K562 (cell line): ENCODE measurements at regions not wholly inside any gene's neighbourhood (a gene's known extent, or its start where the extent isn't known, plus 50 kb on each side); places are given as distances from the start of the nearest gene placed in this dataset.

Experiments
- ATAC-seq: fragments of 200-7000 bp; cut with Tn5 transposase; 3 replicates; pipeline ENCODE4 v1.9.1; 2020; ENCODE audit warnings: moderate library complexity
- BruUV-seq: library from RNA; stranded (reverse); fragments of 400-500 nt; replicated peaks from 2 replicates; lab custom pipeline; 2021; lab: Mats Ljungman, UMichigan
- CTCF ChIA-PET: fragments of 300-600 bp; formaldehyde crosslinking; extraction: SDS; loops from one replicate; lab custom pipeline; 2021; ENCODE audit warnings: low intra/inter-chr PET ratio; lab: Yijun Ruan, JAX
- POLR2A ChIA-PET: fragments of 300-600, 350-650 bp; sonication (Branson Sonifier 250); formaldehyde crosslinking; extraction: SDS; loops from one replicate; lab custom pipeline; 2021; ENCODE audit warnings: antibody characterized with exemption, inconsistent platforms; lab: Yijun Ruan, JAX
- DNase-seq, 4 experiments: peaks; one replicate each; pipeline versions ENCODE4 v3.0.0 to v3.0.0-alpha.2; 2011 to 2018; ENCODE audit warnings: low spot score in 3 of 4, mixed read lengths in 3 of 4; ENCODE audit errors: extremely low read depth in 1 of 4
- FAIRE-seq: peaks from 2 replicates; lab custom pipeline; 2011; peaks lifted over from hg19 to GRCh38; lab: Jason Lieb, UNC
- H2AFZ ChIP-seq: 2 replicates; pipeline ENCODE4 v1.6.0; 2011; ENCODE audit warnings: low read depth, low read length, control low read depth, inconsistent platforms
- H3K27ac ChIP-seq: fragments of 200-600 bp; 3 replicates; pipeline ENCODE4 v1.8.0; 2011; ENCODE audit warnings: low read depth, mild to moderate bottlenecking, control low read depth, inconsistent platforms, low read length, moderate library complexity, mixed read lengths; ENCODE audit errors: extremely low read depth
- H3K27me3 ChIP-seq, 2 experiments: fragments of 300-600 bp in 1 of 2; 2 replicates in 1 of 2; 3 replicates in 1 of 2; pipeline versions ENCODE4 v1.6.0 to v1.8.0; 2011; ENCODE audit warnings: inconsistent platforms in 2 of 2, low read length in 2 of 2, mild to moderate bottlenecking in 1 of 2, mixed read lengths in 1 of 2, moderate library complexity in 1 of 2; ENCODE audit not compliant: control insufficient read depth in 2 of 2, insufficient read depth in 2 of 2
- H3K36me3 ChIP-seq: fragments of 300-600 bp; 3 replicates; pipeline ENCODE4 v1.8.0; 2011; ENCODE audit warnings: mild to moderate bottlenecking, low read length, inconsistent platforms; ENCODE audit not compliant: control insufficient read depth, insufficient read depth
- H3K4me1 ChIP-seq, 2 experiments: fragments of 200-600 bp in 1 of 2; replicated peaks in 1 of 2; 2 replicates in 1 of 2; 3 replicates in 1 of 2; pipeline versions ENCODE4 v1.5.1 to v1.8.0; 2011; ENCODE audit warnings: inconsistent platforms in 2 of 2, low read length in 2 of 2, mild to moderate bottlenecking in 1 of 2, mixed read lengths in 1 of 2, moderate library complexity in 1 of 2; ENCODE audit not compliant: control insufficient read depth in 2 of 2, insufficient read depth in 2 of 2
- H3K4me2 ChIP-seq: 2 replicates; pipeline ENCODE4 v1.6.1; 2011; ENCODE audit warnings: low read length, control low read depth, inconsistent platforms, mixed read lengths; ENCODE audit not compliant: insufficient read depth
- H3K4me3 ChIP-seq: fragments of 200-600 bp; sonication (generic), shearing (Covaris generic); 2 replicates; pipeline ENCODE4 v1.5.1; 2016; ENCODE audit warnings: control low read depth, inconsistent platforms
- H3K79me2 ChIP-seq: fragments of 200-600 bp; 3 replicates; pipeline ENCODE4 v1.8.0; 2011; ENCODE audit warnings: low read length, inconsistent platforms; ENCODE audit not compliant: control insufficient read depth, insufficient read depth
- H3K9ac ChIP-seq, 2 experiments: 2 replicates each; pipeline versions ENCODE4 v1.6.0 to v1.6.1; 2011; ENCODE audit warnings: low read depth in 2 of 2, low read length in 2 of 2, control low read depth in 1 of 2, inconsistent platforms in 1 of 2, mild to moderate bottlenecking in 1 of 2, mixed read lengths in 1 of 2; ENCODE audit not compliant: insufficient read depth in 1 of 2
- H3K9me1 ChIP-seq: one replicate; pipeline ENCODE4 v1.6.0; 2011; ENCODE audit warnings: inconsistent platforms, mild to moderate bottlenecking, low read length, moderate library complexity; ENCODE audit not compliant: control insufficient read depth, insufficient read depth
- H3K9me3 ChIP-seq: replicated peaks from 2 replicates; pipeline ENCODE4 v1.5.1; 2011; ENCODE audit warnings: low read depth, low read length, inconsistent platforms; ENCODE audit not compliant: control insufficient read depth, insufficient read depth
- H4K20me1 ChIP-seq: replicated peaks from 2 replicates; pipeline ENCODE4 v1.6.1; 2011; ENCODE audit warnings: low read length, inconsistent platforms, mixed read lengths; ENCODE audit not compliant: control insufficient read depth, insufficient read depth
- CEBPB ChIP-seq: fragments of 450-650 bp; IDR thresholded peaks from 2 replicates; pipeline ENCODE4 v1.6.1; 2016; ENCODE audit warnings: missing genetic modification characterization, missing compliant biosample characterization
- DACH1 ChIP-seq: fragments of 450-650 bp; IDR thresholded peaks from 2 replicates; pipeline ENCODE4 v1.6.1; 2018; ENCODE audit not compliant: partially characterized antibody
- EGR1 ChIP-seq: fragments of 450-650 bp; conservative IDR thresholded peaks from 2 replicates; pipeline ENCODE4 v1.6.1; 2017; ENCODE audit warnings: mild to moderate bottlenecking
- FOSL1 ChIP-seq: fragments of 200-800 bp; sonication (Bioruptor generic); conservative IDR thresholded peaks from 2 replicates; pipeline ENCODE4 v1.6.1; 2016; ENCODE audit warnings: missing genetic modification characterization, missing compliant biosample characterization
- IFI16 ChIP-seq: fragments of 250-450 bp; sonication (Bioruptor Pico); IDR thresholded peaks from 2 replicates; pipeline ENCODE4 v2.1.2; 2022; ENCODE audit warnings: mild to moderate bottlenecking, inconsistent platforms
- LCOR ChIP-seq: sonication (generic); formaldehyde crosslinking; IDR thresholded peaks from 2 replicates; pipeline ENCODE4 v1.8.0; 2022; ENCODE audit warnings: mild to moderate bottlenecking, missing genetic modification reagents
- MAFG ChIP-seq: fragments of 450-650 bp; conservative IDR thresholded peaks from 2 replicates; pipeline ENCODE4 v1.6.1; 2016; ENCODE audit warnings: missing genetic modification characterization, missing compliant biosample characterization
- WGBS: fragments of 100-300 bp; shearing (Covaris generic); methylation state at CpG from one replicate; pipeline ENCODE4 v1.1.6; 2016; ENCODE audit warnings: low coverage, mixed read lengths; ENCODE audit not compliant: insufficient coverage; ENCODE audit errors: missing lambda C conversion rate; 5-methylcytosine and 5-hydroxymethylcytosine counted together
- in situ Hi-C: fragments of 300-500 bp; cut with MboI; formaldehyde crosslinking; loops from 4 replicates; pipeline ENCODE4 v1.15.0; 2018; ENCODE audit warnings: inconsistent platforms, mixed read lengths
- intact Hi-C: fragments of 100-400 bp; cut with micrococcal nuclease; formaldehyde crosslinking; loops from 2 replicates; pipeline ENCODE4 v1.14.2; 2022
- TF ChIP-seq, protein P1 (sequence below): fragments of 450-650 bp; formaldehyde crosslinking; IDR thresholded peaks from 2 replicates; pipeline ENCODE4 v1.4.0; 2022; ENCODE audit warnings: missing genetic modification characterization

DNA sequence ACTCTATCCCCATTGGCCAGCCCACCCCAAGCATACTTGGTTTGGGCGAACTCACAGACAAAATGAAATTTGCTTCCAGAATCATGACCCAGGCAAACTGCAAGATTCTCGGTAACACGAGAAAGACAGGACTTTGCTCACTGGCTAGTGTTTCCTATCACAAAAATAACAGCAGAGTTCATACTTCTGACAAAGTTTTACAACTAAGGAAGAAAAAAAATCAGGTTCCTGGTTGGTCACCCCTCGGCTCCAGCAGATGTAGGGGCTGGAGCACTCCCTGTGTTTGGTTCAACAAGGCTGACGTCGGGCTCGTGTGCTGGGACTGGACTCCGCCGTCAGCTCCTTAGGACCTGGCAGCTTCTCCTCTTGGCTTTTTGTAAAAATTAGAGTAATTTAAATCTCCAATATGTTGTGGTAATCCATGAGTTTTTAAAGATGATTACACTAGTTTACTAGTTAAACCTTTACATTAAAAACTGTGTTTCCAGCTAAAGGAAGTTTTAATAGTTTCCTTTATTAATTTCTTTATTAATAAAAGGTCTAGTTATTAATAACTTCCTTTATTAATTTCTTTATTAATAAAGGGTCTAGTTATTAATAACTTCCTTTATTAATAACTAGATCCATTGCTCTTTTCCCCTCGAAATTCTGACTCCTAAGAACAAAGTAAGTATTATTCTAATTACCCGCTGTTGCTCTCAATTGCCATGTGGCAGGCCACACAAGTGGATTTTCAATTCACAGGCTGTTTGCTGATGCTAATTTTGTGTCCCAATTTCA lies 115.6 kb upstream of the RNF32 start:
- ChIA-PET CTCF (no interaction called here), POLR2A (no interaction called here)
- H3K9me3 ChIP-seq, result no peaks in the 10 kb centered on the region
- intact Hi-C loops (no loop called here), in situ Hi-C loops (no loop called here)
- no peaks in the 10 kb centered on the region for H3K79me2 ChIP-seq
- peaks cover 36 to 39% of the 10 kb centered on the region in 2 experiments for H3K27me3 ChIP-seq
- no peak overlapping the region for H3K4me2 ChIP-seq
- H2AFZ ChIP-seq, result no peak overlapping the region
- no peaks in the 10 kb centered on the region; a peak in 2 of 5 replicates for H3K4me1 ChIP-seq
- H3K9ac ChIP-seq, result no peak overlapping the region
- H4K20me1 ChIP-seq, result no peaks in the 10 kb centered on the region
- no peak for ATAC-seq
- H3K36me3 ChIP-seq, result no peaks in the 10 kb centered on the region
- 2% methylated on average over 11 of the region's 11 CpGs for WGBS
- no peak for DNase-seq
- no TSS peak for BruUV-seq
- H3K27ac ChIP-seq, result no peak overlapping the region
- FAIRE-seq, result no peak
- TF ChIP-seq FOSL1 (tag), result no peak
- no peak for TF ChIP-seq EGR1
- TF ChIP-seq DACH1, result peak; percentile 99
- no peak for TF ChIP-seq LCOR
- TF ChIP-seq CEBPB (tag), result no peak
- no peak for TF ChIP-seq IFI16 (CRISPR knock-in tag)
- TF ChIP-seq, protein P1, sequence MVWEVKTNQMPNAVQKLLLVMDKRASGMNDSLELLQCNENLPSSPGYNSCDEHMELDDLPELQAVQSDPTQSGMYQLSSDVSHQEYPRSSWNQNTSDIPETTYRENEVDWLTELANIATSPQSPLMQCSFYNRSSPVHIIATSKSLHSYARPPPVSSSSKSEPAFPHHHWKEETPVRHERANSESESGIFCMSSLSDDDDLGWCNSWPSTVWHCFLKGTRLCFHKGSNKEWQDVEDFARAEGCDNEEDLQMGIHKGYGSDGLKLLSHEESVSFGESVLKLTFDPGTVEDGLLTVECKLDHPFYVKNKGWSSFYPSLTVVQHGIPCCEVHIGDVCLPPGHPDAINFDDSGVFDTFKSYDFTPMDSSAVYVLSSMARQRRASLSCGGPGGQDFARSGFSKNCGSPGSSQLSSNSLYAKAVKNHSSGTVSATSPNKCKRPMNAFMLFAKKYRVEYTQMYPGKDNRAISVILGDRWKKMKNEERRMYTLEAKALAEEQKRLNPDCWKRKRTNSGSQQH (CRISPR knock-in tag), result no peak
- TF ChIP-seq MAFG, result no peak
- no peaks in the 10 kb centered on the region for H3K9me1 ChIP-seq
- no peak overlapping the region for H3K4me3 ChIP-seq
